Esophagus muscularis mucosa (tissue), 3 donors: ENCODE measurements at regions not wholly inside any gene's neighbourhood (a gene's known extent, or its start where the extent isn't known, plus 50 kb on each side); places are given as distances from the start of the nearest gene placed in this dataset.

Experiments used
- CTCF ChIP-seq, 3 experiments: fragments of 200-600 bp in 2 of 3; fragments of 450-650 bp in 1 of 3; sonication (generic) in 2 of 3; IDR thresholded peaks; one replicate each; pipeline ENCODE4 v1.5.1; 2017 to 2019; ENCODE audit warnings: antibody characterized with exemption in 3 of 3, mild to moderate bottlenecking in 2 of 3, moderate library complexity in 1 of 3
- POLR2AphosphoS5 ChIP-seq, 2 donors: sonication (generic); formaldehyde crosslinking; IDR thresholded peaks; one replicate each; pipeline ENCODE4 v1.6.1; 2017; ENCODE audit warnings: antibody characterized with exemption in 2 of 2

- TF ChIP-seq CTCF (IDR thresholded peaks at IDR 0.05) (no peak), POLR2AphosphoS5 (IDR thresholded peaks at IDR 0.05) (no peak)
These were observed 162.3 kb downstream of the SKIDA1 start for GRCh38 chr10:21363092-21363730.
